ENCODE measurements at regions not wholly inside any gene's neighbourhood (a gene's known extent, or its start where the extent isn't known, plus 50 kb on each side); places are given as distances from the start of the nearest gene placed in this dataset.

GRCh38 chr3:64422192-64422591 is 196.9 kb upstream of the PRICKLE2 start:
- TF ChIP-seq EZH2 (IDR thresholded peaks at IDR 0.05; ENCODE audit: insufficient read depth, poor library complexity, severe bottlenecking) (no peak), EZH2phosphoT487 (IDR thresholded peaks at IDR 0.05; ENCODE audit: insufficient read depth, low read depth) (no peak)

Measured in GM23248 (cell line).